CD4-positive, CD25-positive, alpha-beta regulatory T cell (primary cell): ENCODE measurements at regions not wholly inside any gene's neighbourhood (a gene's known extent, or its start where the extent isn't known, plus 50 kb on each side); places are given as distances from the start of the nearest gene placed in this dataset.

Experiments used
- ATAC-seq, 2 donors: fragments of 150-1000 bp; cut with Tn5 transposase; one replicate each; pipeline ENCODE4 v1.10.0; 2021; ENCODE audit warnings: low read depth in 2 of 2, moderate number of reproducible peaks in 2 of 2, moderate library complexity in 1 of 2
- DNase-seq, 3 donors: peaks; one replicate each; pipeline versions ENCODE4 v3.0.0 to v3.0.0-alpha.2; 2012 to 2022; ENCODE audit warnings: mixed read lengths in 1 of 3
- H3K27ac ChIP-seq: one replicate; pipeline ENCODE4 v1.7.0; 2013; ENCODE audit warnings: mild to moderate bottlenecking, low read length; ENCODE audit not compliant: insufficient read depth, poor library complexity, severe bottlenecking
- H3K27me3 ChIP-seq: one replicate; pipeline ENCODE4 v1.7.0; 2013; ENCODE audit warnings: low read length; ENCODE audit not compliant: control insufficient read depth, insufficient read depth
- H3K36me3 ChIP-seq: one replicate; pipeline ENCODE4 v1.7.0; 2013; ENCODE audit warnings: mild to moderate bottlenecking, low read length, moderate library complexity; ENCODE audit not compliant: control insufficient read depth, insufficient read depth
- H3K4me1 ChIP-seq: 2 replicates; pipeline ENCODE4 v1.7.0; 2013; ENCODE audit warnings: mild to moderate bottlenecking, low read length; ENCODE audit not compliant: insufficient read depth, control insufficient read depth, poor library complexity, severe bottlenecking
- H3K4me3 ChIP-seq: one replicate; pipeline ENCODE4 v1.7.0; 2013; ENCODE audit warnings: low read depth, mild to moderate bottlenecking, low read length, moderate library complexity
- H3K9me3 ChIP-seq, 2 experiments: 1 replicate in 1 of 2; 2 replicates in 1 of 2; pipeline ENCODE4 v1.7.0; 2013; ENCODE audit warnings: low read length in 2 of 2, mild to moderate bottlenecking in 1 of 2, moderate library complexity in 1 of 2; ENCODE audit not compliant: control insufficient read depth in 2 of 2
- H3K27ac Mint-ChIP-seq, 3 donors: one replicate each; pipeline ENCODE4 v1.8.0; 2020 to 2022; ENCODE audit warnings: mild to moderate bottlenecking in 3 of 3, mixed read lengths in 3 of 3, moderate library complexity in 2 of 3
- H3K27me3 Mint-ChIP-seq: one replicate; pipeline ENCODE4 v1.8.0; 2022; ENCODE audit warnings: mild to moderate bottlenecking, mixed read lengths
- H3K36me3 Mint-ChIP-seq: one replicate; pipeline ENCODE4 v1.8.0; 2020; ENCODE audit warnings: mixed read lengths
- H3K4me1 Mint-ChIP-seq, 4 donors: one replicate each; pipeline ENCODE4 v1.8.0; 2020 to 2022; ENCODE audit warnings: mixed read lengths in 4 of 4, mild to moderate bottlenecking in 1 of 4
- H3K4me3 Mint-ChIP-seq, 4 donors: one replicate each; pipeline ENCODE4 v1.8.0; 2020 to 2022; ENCODE audit warnings: mild to moderate bottlenecking in 4 of 4, mixed read lengths in 4 of 4, moderate library complexity in 3 of 4
- H3K9me3 Mint-ChIP-seq, 7 donors: one replicate each; pipeline ENCODE4 v1.8.0; 2020 to 2022; ENCODE audit warnings: mixed read lengths in 7 of 7, mild to moderate bottlenecking in 3 of 7, moderate library complexity in 2 of 7

DNA sequence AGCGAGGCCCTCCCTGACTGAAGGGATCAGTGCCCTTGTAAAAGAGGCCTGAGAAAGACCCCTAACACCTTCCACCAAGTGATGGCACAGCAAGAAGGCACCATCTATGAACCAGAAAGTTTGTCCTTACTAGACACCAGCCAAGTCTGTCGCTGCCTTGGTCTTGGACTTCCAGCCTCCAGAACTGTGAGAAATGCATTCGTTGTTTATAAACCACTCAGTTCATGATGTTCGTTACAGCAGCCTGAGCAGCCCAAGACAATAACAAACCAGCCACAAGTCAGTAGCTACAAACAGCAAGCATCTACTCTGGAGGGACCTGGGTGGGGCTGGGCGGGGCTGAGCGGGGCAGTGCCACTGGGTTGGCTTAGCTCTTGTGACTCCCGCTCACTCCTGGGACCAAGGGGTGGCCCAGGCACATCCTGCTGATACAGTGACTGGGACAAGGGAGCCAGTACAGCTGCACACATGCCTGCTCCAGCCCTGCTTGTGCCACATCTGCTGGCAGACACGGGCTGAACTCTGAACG is 234.9 kb downstream of the IRF8 start:
- no peak overlapping the region for H3K4me3 ChIP-seq
- DNase-seq (no peak), ATAC-seq (no peak)
- no peaks in the 10 kb centered on the region for H3K4me1 ChIP-seq
- H3K27me3 ChIP-seq, result no peaks in the 10 kb centered on the region
- no peak overlapping the region for H3K27ac ChIP-seq
- peaks cover 0 to 1% (median 0%) of the 10 kb centered on the region in 7 donors for H3K9me3 Mint-ChIP-seq
- H3K36me3 Mint-ChIP-seq, result no peaks in the 10 kb centered on the region
- no peaks in the 10 kb centered on the region for H3K36me3 ChIP-seq
- H3K4me3 Mint-ChIP-seq, result no peak overlapping the region
- peaks cover 8% of the 10 kb centered on the region for H3K27me3 Mint-ChIP-seq
- H3K4me1 Mint-ChIP-seq, result no peaks in the 10 kb centered on the region
- H3K27ac Mint-ChIP-seq, result no peak overlapping the region
- H3K9me3 ChIP-seq, result no peaks in the 10 kb centered on the region

DNA sequence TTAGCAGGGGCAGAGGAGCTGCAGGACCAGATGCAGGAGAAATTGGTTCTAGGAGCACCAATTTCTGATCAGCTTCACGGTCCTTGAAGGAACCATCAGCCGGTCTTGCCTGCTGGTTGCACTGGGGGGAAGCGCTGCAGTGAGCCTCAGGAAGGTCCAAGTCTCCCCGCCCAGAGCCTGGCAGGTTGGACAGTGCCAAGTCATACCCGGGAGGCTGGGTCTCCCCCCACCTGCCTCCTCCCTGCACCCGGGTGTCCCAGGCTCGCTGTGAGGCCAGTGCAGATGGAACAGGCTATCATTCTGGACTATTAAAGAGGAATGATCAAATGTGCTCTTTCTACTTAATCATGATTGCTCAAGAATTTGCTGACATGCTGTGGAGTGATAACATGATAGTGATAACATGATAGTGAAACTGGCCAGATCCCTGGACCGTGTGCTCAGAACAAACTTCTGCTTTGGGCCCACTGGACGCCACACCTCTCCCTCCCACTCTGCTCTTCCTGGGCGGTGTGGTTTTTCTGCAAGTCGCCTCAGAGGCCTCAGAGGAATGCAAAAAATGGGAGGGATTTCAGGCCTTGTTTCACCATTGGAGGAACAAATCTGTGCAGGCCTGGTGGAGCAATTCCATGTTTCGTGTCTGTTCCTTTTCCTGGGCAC is 236.0 kb downstream of the IRF8 start:
- no peaks in the 10 kb centered on the region for H3K4me1 Mint-ChIP-seq
- H3K36me3 Mint-ChIP-seq, result no peaks in the 10 kb centered on the region
- ATAC-seq, result no peak
- no peaks in the 10 kb centered on the region for H3K4me1 ChIP-seq
- no peaks in the 10 kb centered on the region for H3K9me3 ChIP-seq
- H3K9me3 Mint-ChIP-seq, result peaks cover 0 to 1% (median 0%) of the 10 kb centered on the region in 7 donors
- H3K27ac Mint-ChIP-seq, result peak overlapping the region in 1 of 3 donors; percentile 72
- no peak for DNase-seq
- no peak overlapping the region for H3K4me3 ChIP-seq
- peaks cover 3% of the 10 kb centered on the region for H3K27me3 ChIP-seq
- no peak overlapping the region for H3K4me3 Mint-ChIP-seq
- peaks cover 11% of the 10 kb centered on the region for H3K27me3 Mint-ChIP-seq
- H3K27ac ChIP-seq, result no peak overlapping the region
- no peaks in the 10 kb centered on the region for H3K36me3 ChIP-seq

DNA sequence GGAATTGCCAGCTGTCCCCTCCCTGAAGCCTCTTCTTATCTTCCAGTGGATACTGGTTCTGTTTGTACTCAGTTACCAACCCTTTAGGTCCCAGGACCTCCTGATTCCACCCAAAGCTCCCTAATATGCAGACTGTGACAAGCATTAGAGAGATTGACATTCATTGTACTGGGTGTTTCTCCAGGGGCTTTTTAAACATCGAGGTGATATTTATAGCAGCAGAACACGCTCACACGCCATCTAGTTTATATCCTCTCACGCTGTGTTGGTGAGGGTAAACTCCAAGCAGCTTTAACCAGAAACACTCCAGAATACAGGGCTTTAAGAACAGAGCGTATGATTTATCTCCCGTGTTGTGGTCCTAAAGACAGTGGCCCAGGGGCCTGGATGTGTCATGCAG is 238.4 kb downstream of the IRF8 start:
- ATAC-seq (no peak), DNase-seq (no peak)
- H3K4me3 Mint-ChIP-seq, result no peak overlapping the region
- peak overlapping the region in 1 of 3 donors; percentile 86 for H3K27ac Mint-ChIP-seq
- peaks cover 0 to 1% (median 0%) of the 10 kb centered on the region in 7 donors for H3K9me3 Mint-ChIP-seq
- no peak overlapping the region for H3K27ac ChIP-seq
- H3K27me3 ChIP-seq, result peaks cover 3% of the 10 kb centered on the region
- H3K36me3 Mint-ChIP-seq, result no peaks in the 10 kb centered on the region
- H3K4me1 ChIP-seq, result no peaks in the 10 kb centered on the region
- no peaks in the 10 kb centered on the region for H3K36me3 ChIP-seq
- H3K9me3 ChIP-seq, result no peaks in the 10 kb centered on the region
- peaks cover 12% of the 10 kb centered on the region for H3K27me3 Mint-ChIP-seq
- no peak overlapping the region for H3K4me3 ChIP-seq
- H3K4me1 Mint-ChIP-seq, result no peaks in the 10 kb centered on the region

DNA sequence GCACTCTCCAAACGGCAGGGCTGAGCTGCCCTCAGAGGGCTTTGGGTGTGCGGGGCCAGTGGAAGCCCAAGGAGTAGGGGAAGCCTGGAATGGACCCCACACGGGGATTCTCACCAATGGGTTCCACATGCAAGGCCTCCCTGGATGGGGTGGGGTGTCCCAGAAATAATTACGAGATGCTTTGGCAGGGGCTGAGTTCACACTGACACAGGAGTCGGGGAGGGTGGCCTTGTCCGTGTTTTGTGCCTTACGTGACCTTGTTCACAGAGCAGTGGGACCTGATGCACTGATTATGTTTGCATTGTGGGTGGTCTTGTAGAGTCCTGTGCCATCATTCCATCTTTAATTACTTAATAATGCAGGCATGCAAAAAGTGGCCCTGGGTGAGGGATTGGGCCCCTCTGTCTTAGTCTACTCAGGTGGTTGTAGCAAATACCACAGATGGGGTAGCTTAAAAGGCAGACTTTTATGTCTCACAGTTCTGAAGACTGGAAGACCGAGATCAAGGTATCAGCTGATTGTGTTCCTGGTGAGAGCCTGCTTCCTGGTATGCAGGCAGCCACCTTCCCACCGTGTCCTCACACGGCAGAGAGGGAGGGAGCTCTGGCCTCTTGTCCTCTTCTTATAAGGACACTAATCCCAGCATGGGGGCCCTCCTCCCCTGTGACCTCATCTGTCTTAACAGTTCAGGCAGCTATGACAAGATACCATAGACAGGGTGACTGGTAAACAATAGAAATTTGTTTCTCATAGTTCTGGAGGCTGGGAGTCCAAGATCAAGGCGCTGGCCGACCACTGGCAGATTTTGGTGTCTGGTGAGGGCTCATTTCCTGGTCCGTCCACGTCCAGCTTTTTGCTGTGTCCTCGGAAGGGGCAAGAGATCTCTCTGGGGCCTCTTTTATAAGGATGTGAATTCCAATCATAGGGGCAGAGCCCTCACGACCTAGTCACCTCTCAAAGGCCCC is 239.4 kb downstream of the IRF8 start:
- Histone ChIP-seq H3K9me3 (no peaks in the 10 kb centered on the region), H3K4me1 (no peaks in the 10 kb centered on the region), H3K27ac (no peak overlapping the region), H3K36me3 (no peaks in the 10 kb centered on the region), H3K27me3 (peaks cover 3% of the 10 kb centered on the region), H3K4me3 (no peak overlapping the region)
- peaks cover 0 to 1% (median 0%) of the 10 kb centered on the region in 7 donors for H3K9me3 Mint-ChIP-seq
- H3K27ac Mint-ChIP-seq, result no peak overlapping the region
- ATAC-seq (no peak), DNase-seq (no peak)
- no peak overlapping the region for H3K4me3 Mint-ChIP-seq
- H3K27me3 Mint-ChIP-seq, result peaks cover 11% of the 10 kb centered on the region
- H3K36me3 Mint-ChIP-seq, result no peaks in the 10 kb centered on the region
- no peaks in the 10 kb centered on the region for H3K4me1 Mint-ChIP-seq

DNA sequence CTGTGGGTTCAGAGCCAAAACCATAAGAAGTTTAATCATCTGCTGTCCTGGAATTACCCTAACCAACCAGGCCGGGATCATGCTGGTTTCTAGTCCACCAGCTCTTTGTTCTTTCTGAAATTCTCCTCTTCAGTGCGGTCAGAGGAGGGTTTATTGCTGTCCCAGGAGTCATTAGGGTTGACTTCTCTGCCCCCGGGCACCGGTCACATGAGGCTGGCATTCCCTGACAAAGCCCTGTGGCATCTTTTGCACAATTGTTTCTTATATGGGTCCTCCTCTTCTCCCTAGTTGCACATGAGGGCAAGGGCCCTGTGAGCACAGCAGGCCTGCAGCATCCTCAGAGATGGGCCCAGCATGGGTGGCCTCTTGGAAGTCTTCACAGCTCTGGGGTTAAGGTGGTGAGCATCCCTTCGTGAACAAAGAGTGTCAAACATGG is 243.9 kb downstream of the IRF8 start:
- Histone ChIP-seq H3K27me3 (peaks cover 3% of the 10 kb centered on the region), H3K36me3 (no peaks in the 10 kb centered on the region), H3K4me1 (no peaks in the 10 kb centered on the region), H3K9me3 (no peaks in the 10 kb centered on the region), H3K27ac (no peak overlapping the region), H3K4me3 (no peak overlapping the region)
- ATAC-seq (no peak), DNase-seq (no peak)
- no peak overlapping the region for H3K27ac Mint-ChIP-seq
- H3K36me3 Mint-ChIP-seq, result no peaks in the 10 kb centered on the region
- peaks cover 4% of the 10 kb centered on the region for H3K27me3 Mint-ChIP-seq
- H3K4me3 Mint-ChIP-seq, result no peak overlapping the region
- H3K4me1 Mint-ChIP-seq, result no peaks in the 10 kb centered on the region
- no peaks in the 10 kb centered on the region for H3K9me3 Mint-ChIP-seq

DNA sequence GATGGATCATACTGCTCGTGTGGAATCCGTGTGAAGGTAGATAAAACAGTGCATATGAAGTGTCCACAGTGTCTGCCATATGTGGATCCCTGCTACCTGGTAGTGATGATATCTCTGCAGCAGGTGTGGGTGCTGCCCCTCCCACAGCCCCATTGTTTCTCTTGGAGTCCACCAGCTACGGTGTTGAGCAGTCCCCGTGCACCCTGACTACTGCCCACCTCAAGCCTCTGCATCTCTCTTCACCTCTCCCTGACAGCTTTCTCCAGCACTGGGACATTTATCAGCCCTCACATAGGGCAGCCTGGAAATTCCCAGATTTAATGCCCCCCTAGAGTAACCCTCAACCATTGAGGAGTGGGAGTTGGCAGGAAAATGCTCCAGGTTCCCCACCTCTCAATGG is 244.7 kb downstream of the IRF8 start:
- Histone ChIP-seq H3K4me1 (no peaks in the 10 kb centered on the region), H3K36me3 (no peaks in the 10 kb centered on the region), H3K27ac (no peak overlapping the region), H3K27me3 (peaks cover 3% of the 10 kb centered on the region), H3K9me3 (no peaks in the 10 kb centered on the region), H3K4me3 (no peak overlapping the region)
- ATAC-seq (no peak), DNase-seq (no peak)
- Mint-ChIP-seq H3K27me3 (peaks cover 4% of the 10 kb centered on the region), H3K27ac (no peak overlapping the region), H3K36me3 (no peaks in the 10 kb centered on the region), H3K4me3 (no peak overlapping the region), H3K4me1 (no peaks in the 10 kb centered on the region), H3K9me3 (peaks cover 0 to 2% (median 0%) of the 10 kb centered on the region in 7 donors)

DNA sequence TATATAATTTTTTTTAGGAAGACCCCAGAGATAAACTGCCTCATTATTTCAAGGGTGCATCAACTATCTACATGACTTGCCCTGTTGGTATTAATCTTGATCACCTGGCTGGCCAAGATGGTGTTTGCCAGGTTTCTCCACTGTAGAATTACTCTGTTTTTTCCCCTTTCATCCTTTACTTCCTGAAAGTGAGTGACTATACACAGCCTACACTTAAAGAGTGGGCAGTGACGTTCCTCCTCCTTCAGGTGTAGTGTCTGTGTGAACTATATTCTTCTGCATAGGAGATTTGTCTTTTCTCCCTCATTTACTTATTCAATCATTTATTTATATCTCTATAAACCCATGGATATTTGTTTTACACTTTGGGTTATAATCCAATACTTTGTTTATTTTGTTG is 246.7 kb downstream of the IRF8 start:
- ATAC-seq (no peak), DNase-seq (no peak)
- Histone ChIP-seq H3K4me3 (no peak overlapping the region), H3K36me3 (no peaks in the 10 kb centered on the region), H3K9me3 (no peaks in the 10 kb centered on the region), H3K4me1 (no peaks in the 10 kb centered on the region), H3K27ac (no peak overlapping the region), H3K27me3 (no peaks in the 10 kb centered on the region)
- Mint-ChIP-seq H3K27ac (no peak overlapping the region), H3K9me3 (peaks cover 0 to 2% (median 0%) of the 10 kb centered on the region in 7 donors), H3K4me3 (no peak overlapping the region), H3K4me1 (no peaks in the 10 kb centered on the region), H3K27me3 (no peaks in the 10 kb centered on the region), H3K36me3 (no peaks in the 10 kb centered on the region)
